ENCODE measurements at regions not wholly inside any gene's neighbourhood (a gene's known extent, or its start where the extent isn't known, plus 50 kb on each side); places are given as distances from the start of the nearest gene placed in this dataset.
"Not testable (repeated sequence)": the region's sequence is repeated elsewhere in the genome, so short reads cannot be mapped to it uniquely, and the experiment has no call there.

GRCh38 chr2:111512378-111512777, 371.6 kb downstream of the ANAPC1 start:
- not testable (repeated sequence) for H3K9me3 ChIP-seq (ENCODE audit: control insufficient read depth, low read length); H3K4me1 Mint-ChIP-seq; H3K27me3 ChIP-seq (ENCODE audit: control insufficient read depth, insufficient read depth, low read length, poor library complexity, severe bottlenecking); H3K27ac Mint-ChIP-seq; H3K27me3 Mint-ChIP-seq (ENCODE audit: insufficient read depth); H3K9ac ChIP-seq (ENCODE audit: extremely low read depth, low read length, poor library complexity, severe bottlenecking); H3K27ac ChIP-seq (ENCODE audit: low read depth, low read length); H3K36me3 Mint-ChIP-seq (ENCODE audit: low read depth); H3K4me3 Mint-ChIP-seq; H3K4me3 ChIP-seq (ENCODE audit: low read length); H3K9me3 Mint-ChIP-seq; H3K4me1 ChIP-seq (ENCODE audit: control insufficient read depth, insufficient read depth, low read length); H3K36me3 ChIP-seq (ENCODE audit: control insufficient read depth, insufficient read depth, low read length)
- DNase-seq: peak; percentile 7
- WGBS, 2 experiments (ENCODE audit: insufficient coverage in 1 of 2, insufficient read length in 1 of 2): 69% methylated on average over 2 of the region's 3 CpGs; no CpG with 5 or more reads in 1 of the 2 experiments

GRCh38 chr2:111514138-111514537, 369.9 kb downstream of the ANAPC1 start:
- WGBS, 2 experiments (ENCODE audit: insufficient coverage in 1 of 2, insufficient read length in 1 of 2): 100% methylated on average over 2 of the region's 4 CpGs; no CpG with 5 or more reads in 1 of the 2 experiments
- not testable (repeated sequence) for H3K27ac Mint-ChIP-seq; H3K27me3 Mint-ChIP-seq (ENCODE audit: insufficient read depth); H3K36me3 ChIP-seq (ENCODE audit: control insufficient read depth, insufficient read depth, low read length); H3K4me3 Mint-ChIP-seq; H3K9me3 ChIP-seq (ENCODE audit: control insufficient read depth, low read length); H3K9ac ChIP-seq (ENCODE audit: extremely low read depth, low read length, poor library complexity, severe bottlenecking); H3K9me3 Mint-ChIP-seq; H3K4me3 ChIP-seq (ENCODE audit: low read length); H3K4me1 Mint-ChIP-seq; H3K27ac ChIP-seq (ENCODE audit: low read depth, low read length); H3K27me3 ChIP-seq (ENCODE audit: control insufficient read depth, insufficient read depth, low read length, poor library complexity, severe bottlenecking); H3K36me3 Mint-ChIP-seq (ENCODE audit: low read depth); H3K4me1 ChIP-seq (ENCODE audit: control insufficient read depth, insufficient read depth, low read length)
- peak; percentile 1 for DNase-seq

GRCh38 chr2:111517050-111517720, 366.8 kb downstream of the ANAPC1 start:
- H3K36me3 Mint-ChIP-seq (ENCODE audit: low read depth); H3K9me3 ChIP-seq (ENCODE audit: control insufficient read depth, low read length); H3K9me3 Mint-ChIP-seq; H3K27me3 Mint-ChIP-seq (ENCODE audit: insufficient read depth); DNase-seq; H3K4me1 Mint-ChIP-seq; H3K4me3 ChIP-seq (ENCODE audit: low read length); H3K4me3 Mint-ChIP-seq; H3K27ac Mint-ChIP-seq; H3K36me3 ChIP-seq (ENCODE audit: control insufficient read depth, insufficient read depth, low read length); H3K9ac ChIP-seq (ENCODE audit: extremely low read depth, low read length, poor library complexity, severe bottlenecking); H3K27me3 ChIP-seq (ENCODE audit: control insufficient read depth, insufficient read depth, low read length, poor library complexity, severe bottlenecking); H3K4me1 ChIP-seq (ENCODE audit: control insufficient read depth, insufficient read depth, low read length); H3K27ac ChIP-seq (ENCODE audit: low read depth, low read length): not testable (repeated sequence)
- WGBS, 2 experiments (ENCODE audit: insufficient coverage in 1 of 2, insufficient read length in 1 of 2): 100% methylated on average over 1 of the region's 2 CpGs; no CpG with 5 or more reads in 1 of the 2 experiments

GRCh38 chr2:111517721-111518053, 366.3 kb downstream of the ANAPC1 start:
- H3K27ac ChIP-seq (ENCODE audit: low read depth, low read length); DNase-seq; H3K36me3 Mint-ChIP-seq (ENCODE audit: low read depth); H3K9me3 ChIP-seq (ENCODE audit: control insufficient read depth, low read length); H3K4me1 Mint-ChIP-seq; H3K4me3 ChIP-seq (ENCODE audit: low read length); H3K36me3 ChIP-seq (ENCODE audit: control insufficient read depth, insufficient read depth, low read length); H3K27ac Mint-ChIP-seq; H3K4me1 ChIP-seq (ENCODE audit: control insufficient read depth, insufficient read depth, low read length); H3K4me3 Mint-ChIP-seq; H3K9ac ChIP-seq (ENCODE audit: extremely low read depth, low read length, poor library complexity, severe bottlenecking); H3K27me3 ChIP-seq (ENCODE audit: control insufficient read depth, insufficient read depth, low read length, poor library complexity, severe bottlenecking); H3K27me3 Mint-ChIP-seq (ENCODE audit: insufficient read depth); H3K9me3 Mint-ChIP-seq: not testable (repeated sequence)
- WGBS, 2 experiments (ENCODE audit: insufficient coverage in 1 of 2, insufficient read length in 1 of 2): 85% methylated on average over 2 of the region's 2 CpGs; no CpG with 5 or more reads in 1 of the 2 experiments

GRCh38 chr2:111519071-111519470, 364.9 kb downstream of the ANAPC1 start:
- Histone ChIP-seq H3K4me1 (ENCODE audit: control insufficient read depth, insufficient read depth, low read length) (no peaks in the 10 kb centered on the region), H3K36me3 (ENCODE audit: control insufficient read depth, insufficient read depth, low read length) (no peaks in the 10 kb centered on the region), H3K9ac (ENCODE audit: extremely low read depth, low read length, poor library complexity, severe bottlenecking) (no peak overlapping the region), H3K27ac (ENCODE audit: low read depth, low read length) (no peak overlapping the region), H3K9me3 (ENCODE audit: control insufficient read depth, low read length) (no peaks in the 10 kb centered on the region), H3K4me3 (ENCODE audit: low read length) (no peak overlapping the region), H3K27me3 (ENCODE audit: control insufficient read depth, insufficient read depth, low read length, poor library complexity, severe bottlenecking) (no peaks in the 10 kb centered on the region)
- TF ChIP-seq CTCF (conservative IDR thresholded peaks at IDR 0.05): no peak
- H3K27ac Mint-ChIP-seq: no peak overlapping the region
- 92 to 100% methylated on average over 2 to 3 of the region's 3 CpGs for WGBS, 2 experiments (ENCODE audit: insufficient coverage in 1 of 2, insufficient read length in 1 of 2)
- no peak overlapping the region for H3K4me3 Mint-ChIP-seq
- H3K36me3 Mint-ChIP-seq (ENCODE audit: low read depth): no peaks in the 10 kb centered on the region
- DNase-seq: peak; percentile 20
- H3K9me3 Mint-ChIP-seq: no peaks in the 10 kb centered on the region
- H3K4me1 Mint-ChIP-seq: no peaks in the 10 kb centered on the region
- H3K27me3 Mint-ChIP-seq (ENCODE audit: insufficient read depth): no peaks in the 10 kb centered on the region
